NB4 (cell line): ENCODE measurements at regions not wholly inside any gene's neighbourhood (a gene's known extent, or its start where the extent isn't known, plus 50 kb on each side); places are given as distances from the start of the nearest gene placed in this dataset.

Experiments
- MYC ChIP-seq: IDR thresholded peaks from 2 replicates; pipeline ENCODE4 v1.6.1; 2011; ENCODE audit warnings: low read depth, low read length
- POLR2A ChIP-seq: IDR thresholded peaks from 2 replicates; pipeline ENCODE4 v1.6.1; 2011; ENCODE audit warnings: mild to moderate bottlenecking; ENCODE audit not compliant: insufficient read length; ENCODE audit errors: extremely low read depth
- TF ChIP-seq, protein P1 (sequence below): IDR thresholded peaks from one replicate; pipeline ENCODE4 v1.5.1; 2012; ENCODE audit warnings: low read depth, low read length
- TF ChIP-seq, protein P2 (sequence below): IDR thresholded peaks from 2 replicates; pipeline ENCODE4 v1.6.1; 2011; ENCODE audit warnings: low read depth, low read length

DNA sequence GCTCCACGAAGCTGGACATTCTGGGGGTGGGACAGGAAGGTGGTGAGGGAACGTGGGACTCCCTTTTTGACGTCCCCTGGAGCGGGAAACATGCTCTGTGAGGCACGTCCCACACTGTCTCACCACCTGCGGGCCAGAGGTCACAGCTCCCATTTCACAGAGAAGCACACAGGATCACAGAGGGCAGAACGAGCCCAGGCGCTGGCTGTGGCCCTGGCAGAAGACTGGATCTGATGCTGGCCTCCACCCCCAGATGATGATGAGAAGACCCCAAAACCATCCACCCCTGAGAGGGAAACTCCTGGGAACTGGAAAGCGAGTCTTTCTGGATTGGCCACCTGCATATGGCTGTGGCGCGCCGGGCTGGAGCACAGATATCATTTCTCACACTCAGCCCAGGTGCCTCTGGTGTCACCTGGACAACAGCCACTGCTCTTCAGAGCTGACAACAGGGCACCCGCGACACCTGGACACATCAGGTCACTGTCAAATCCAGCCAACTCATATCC, 216.2 kb downstream of the TUBA3C start:
- TF ChIP-seq, protein P1, sequence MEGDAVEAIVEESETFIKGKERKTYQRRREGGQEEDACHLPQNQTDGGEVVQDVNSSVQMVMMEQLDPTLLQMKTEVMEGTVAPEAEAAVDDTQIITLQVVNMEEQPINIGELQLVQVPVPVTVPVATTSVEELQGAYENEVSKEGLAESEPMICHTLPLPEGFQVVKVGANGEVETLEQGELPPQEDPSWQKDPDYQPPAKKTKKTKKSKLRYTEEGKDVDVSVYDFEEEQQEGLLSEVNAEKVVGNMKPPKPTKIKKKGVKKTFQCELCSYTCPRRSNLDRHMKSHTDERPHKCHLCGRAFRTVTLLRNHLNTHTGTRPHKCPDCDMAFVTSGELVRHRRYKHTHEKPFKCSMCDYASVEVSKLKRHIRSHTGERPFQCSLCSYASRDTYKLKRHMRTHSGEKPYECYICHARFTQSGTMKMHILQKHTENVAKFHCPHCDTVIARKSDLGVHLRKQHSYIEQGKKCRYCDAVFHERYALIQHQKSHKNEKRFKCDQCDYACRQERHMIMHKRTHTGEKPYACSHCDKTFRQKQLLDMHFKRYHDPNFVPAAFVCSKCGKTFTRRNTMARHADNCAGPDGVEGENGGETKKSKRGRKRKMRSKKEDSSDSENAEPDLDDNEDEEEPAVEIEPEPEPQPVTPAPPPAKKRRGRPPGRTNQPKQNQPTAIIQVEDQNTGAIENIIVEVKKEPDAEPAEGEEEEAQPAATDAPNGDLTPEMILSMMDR, result no peak
- TF ChIP-seq POLR2A, result no peak
- TF ChIP-seq, protein P2, sequence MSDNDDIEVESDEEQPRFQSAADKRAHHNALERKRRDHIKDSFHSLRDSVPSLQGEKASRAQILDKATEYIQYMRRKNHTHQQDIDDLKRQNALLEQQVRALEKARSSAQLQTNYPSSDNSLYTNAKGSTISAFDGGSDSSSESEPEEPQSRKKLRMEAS, result no peak
- no peak for TF ChIP-seq MYC
